Gastroesophageal sphincter (tissue), 4 donors: ENCODE measurements at regions not wholly inside any gene's neighbourhood (a gene's known extent, or its start where the extent isn't known, plus 50 kb on each side); places are given as distances from the start of the nearest gene placed in this dataset.
"Not testable (repeated sequence)": the region's sequence is repeated elsewhere in the genome, so short reads cannot be mapped to it uniquely, and the experiment has no call there.

Source experiments
- ATAC-seq: fragments of 150-250 bp; one replicate; pipeline ENCODE4 v1.9.1; 2016; ENCODE audit warnings: mild to moderate bottlenecking, moderate library complexity
- H3K27ac ChIP-seq, 4 donors: fragments of 200-600 bp; sonication (generic) in 3 of 4; 1 replicate in 3 of 4; 2 replicates in 1 of 4; pipeline ENCODE4 v1.5.1; 2016 to 2019
- H3K27me3 ChIP-seq: fragments of 200-600 bp; sonication (generic); one replicate; pipeline ENCODE4 v1.5.1; 2019
- H3K36me3 ChIP-seq, 2 donors: fragments of 200-600 bp; sonication (generic); one replicate each; pipeline ENCODE4 v1.5.1; 2019; ENCODE audit warnings: control low read depth in 1 of 2
- H3K4me1 ChIP-seq, 3 donors: fragments of 200-600 bp; sonication (generic); 1 replicate in 2 of 3; 2 replicates in 1 of 3; pipeline ENCODE4 v1.5.1; 2016 to 2019; ENCODE audit warnings: control low read depth in 2 of 3
- H3K4me3 ChIP-seq, 2 donors: fragments of 200-600 bp; sonication (generic); one replicate each; pipeline ENCODE4 v1.5.1; 2019; ENCODE audit warnings: mild to moderate bottlenecking in 1 of 2, moderate library complexity in 1 of 2
- H3K9me3 ChIP-seq, 3 donors: fragments of 200-600 bp; sonication (generic); one replicate each; pipeline ENCODE4 v1.5.1; 2017 to 2019; ENCODE audit warnings: control low read depth in 2 of 3
- EP300 ChIP-seq: sonication (generic); formaldehyde crosslinking; IDR thresholded peaks from one replicate; pipeline ENCODE4 v1.6.1; 2017; ENCODE audit warnings: antibody characterized with exemption, mild to moderate bottlenecking
- POLR2A ChIP-seq, 2 donors: fragments of 450-650 bp; IDR thresholded peaks; one replicate each; pipeline ENCODE4 v1.6.1; 2017; ENCODE audit warnings: antibody characterized with exemption in 2 of 2, mild to moderate bottlenecking in 2 of 2, moderate library complexity in 1 of 2
- POLR2AphosphoS5 ChIP-seq: sonication (generic); formaldehyde crosslinking; IDR thresholded peaks from one replicate; pipeline ENCODE4 v1.6.1; 2017; ENCODE audit warnings: antibody characterized with exemption
- WGBS, 2 donors: methylation state at CpG; one replicate each; pipeline ENCODE4 v1.1.5; 2018; ENCODE audit warnings: low coverage in 1 of 2; 5-methylcytosine and 5-hydroxymethylcytosine counted together
- TF ChIP-seq, protein P1 (sequence below), 4 experiments: fragments of 200-600 bp in 2 of 4; fragments of 450-650 bp in 2 of 4; sonication (generic) in 1 of 4; IDR thresholded peaks; one replicate each; pipeline ENCODE4 v1.5.1; 2017 to 2019; ENCODE audit warnings: antibody characterized with exemption in 4 of 4, mild to moderate bottlenecking in 2 of 4, moderate library complexity in 2 of 4

DNA sequence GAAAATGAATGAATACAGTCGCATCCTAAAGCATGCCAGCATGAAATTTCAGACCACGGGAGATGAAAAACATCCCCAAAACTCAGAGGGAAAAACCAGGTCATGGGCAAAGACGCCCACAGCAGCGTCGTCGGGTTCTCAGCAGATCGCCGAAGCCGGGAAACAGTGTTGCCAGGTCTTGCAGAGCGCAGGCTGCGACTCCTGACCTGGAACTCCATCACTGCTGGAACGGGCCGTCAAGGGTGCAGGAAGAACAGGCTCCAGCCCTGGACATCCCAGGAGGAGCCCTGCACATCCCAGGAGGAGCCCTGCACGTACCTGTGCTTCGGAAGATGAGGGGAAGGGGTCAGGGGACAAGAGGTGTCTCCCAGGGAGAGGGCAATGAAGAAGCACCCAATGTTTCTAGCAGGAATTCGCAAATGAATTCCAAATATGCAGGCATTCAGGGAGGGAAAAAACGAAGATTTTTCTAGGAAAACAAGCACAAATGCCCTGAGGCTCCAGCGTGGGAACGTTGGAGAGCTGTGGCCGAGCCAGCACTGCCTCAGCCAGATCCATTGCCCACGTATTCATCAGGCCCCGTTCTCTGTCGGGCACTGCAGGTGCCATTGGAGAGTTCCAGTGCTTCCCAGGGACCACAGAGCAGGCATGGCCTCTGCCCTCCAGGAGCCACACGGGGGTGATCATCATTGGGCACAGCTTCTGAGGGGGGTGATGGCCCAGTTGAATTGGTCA lies 1110.4 kb downstream of the BRD1 start:
- TF ChIP-seq POLR2A (IDR thresholded peaks at IDR 0.05) (no peak), POLR2AphosphoS5 (no peak), EP300 (no peak)
- TF ChIP-seq, protein P1, sequence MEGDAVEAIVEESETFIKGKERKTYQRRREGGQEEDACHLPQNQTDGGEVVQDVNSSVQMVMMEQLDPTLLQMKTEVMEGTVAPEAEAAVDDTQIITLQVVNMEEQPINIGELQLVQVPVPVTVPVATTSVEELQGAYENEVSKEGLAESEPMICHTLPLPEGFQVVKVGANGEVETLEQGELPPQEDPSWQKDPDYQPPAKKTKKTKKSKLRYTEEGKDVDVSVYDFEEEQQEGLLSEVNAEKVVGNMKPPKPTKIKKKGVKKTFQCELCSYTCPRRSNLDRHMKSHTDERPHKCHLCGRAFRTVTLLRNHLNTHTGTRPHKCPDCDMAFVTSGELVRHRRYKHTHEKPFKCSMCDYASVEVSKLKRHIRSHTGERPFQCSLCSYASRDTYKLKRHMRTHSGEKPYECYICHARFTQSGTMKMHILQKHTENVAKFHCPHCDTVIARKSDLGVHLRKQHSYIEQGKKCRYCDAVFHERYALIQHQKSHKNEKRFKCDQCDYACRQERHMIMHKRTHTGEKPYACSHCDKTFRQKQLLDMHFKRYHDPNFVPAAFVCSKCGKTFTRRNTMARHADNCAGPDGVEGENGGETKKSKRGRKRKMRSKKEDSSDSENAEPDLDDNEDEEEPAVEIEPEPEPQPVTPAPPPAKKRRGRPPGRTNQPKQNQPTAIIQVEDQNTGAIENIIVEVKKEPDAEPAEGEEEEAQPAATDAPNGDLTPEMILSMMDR (IDR thresholded peaks at IDR 0.05) = no peak
- Histone ChIP-seq H3K4me1 (no peaks in the 10 kb centered on the region), H3K27ac (no peak overlapping the region), H3K36me3 (no peaks in the 10 kb centered on the region), H3K27me3 (peaks cover 62% of the 10 kb centered on the region), H3K4me3 (no peak overlapping the region), H3K9me3 (peaks cover 0 to 15% (median 0%) of the 10 kb centered on the region in 3 donors)
- no peak for ATAC-seq
- 64 to 70% methylated on average over 6 to 20 of the region's 24 CpGs for WGBS, 2 donors

DNA sequence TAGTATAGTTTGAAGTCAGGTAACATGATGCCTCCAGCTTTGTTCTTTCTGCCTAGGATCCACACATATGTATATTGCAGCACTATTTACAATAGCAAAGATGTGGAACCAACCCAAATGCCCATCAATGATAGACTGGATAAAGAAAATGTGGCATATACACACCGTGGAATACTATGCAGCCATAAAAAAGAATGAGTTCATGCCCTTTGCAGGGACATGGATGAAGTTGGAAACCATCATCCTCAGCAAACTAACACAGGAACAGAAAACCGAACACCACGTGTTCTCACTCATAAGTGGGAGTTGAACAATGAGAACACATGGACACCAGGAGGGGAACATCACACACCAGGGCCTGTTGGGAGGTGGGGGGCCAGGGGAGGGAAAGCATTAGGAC lies 1111.5 kb downstream of the BRD1 start:
- peaks cover 59% of the 10 kb centered on the region for H3K27me3 ChIP-seq
- 100% methylated on average over 1 to 2 of the region's 3 CpGs for WGBS, 2 donors
- not testable (repeated sequence) for ATAC-seq, H3K4me3 ChIP-seq, H3K27ac ChIP-seq, H3K4me1 ChIP-seq, H3K36me3 ChIP-seq
- peaks cover 0 to 15% (median 0%) of the 10 kb centered on the region in 3 donors for H3K9me3 ChIP-seq

DNA sequence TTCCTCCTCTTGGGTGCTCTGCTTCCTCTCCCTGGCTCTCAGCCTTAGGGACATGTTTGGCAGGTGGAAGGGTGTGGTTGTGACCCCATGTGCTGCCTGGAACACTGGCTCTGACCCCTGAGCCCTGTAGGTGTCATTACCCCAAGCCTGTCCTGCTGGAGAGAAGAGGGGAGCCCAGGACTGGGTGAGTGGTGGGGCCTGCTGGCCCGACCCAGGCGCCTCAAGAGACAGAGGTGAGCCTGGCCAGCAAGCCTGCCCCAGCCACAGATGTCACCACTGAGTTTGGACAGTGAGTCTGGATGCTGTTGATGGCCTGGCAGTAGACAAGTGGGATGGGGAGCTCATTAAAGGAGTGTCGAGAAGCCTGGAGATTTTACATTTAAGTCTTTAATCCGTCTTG lies 1112.2 kb downstream of the BRD1 start:
- TF ChIP-seq EP300 (no peak), POLR2A (IDR thresholded peaks at IDR 0.05) (no peak), POLR2AphosphoS5 (no peak)
- TF ChIP-seq, protein P1 (IDR thresholded peaks at IDR 0.05) = no peak
- H3K36me3 ChIP-seq = no peaks in the 10 kb centered on the region

DNA sequence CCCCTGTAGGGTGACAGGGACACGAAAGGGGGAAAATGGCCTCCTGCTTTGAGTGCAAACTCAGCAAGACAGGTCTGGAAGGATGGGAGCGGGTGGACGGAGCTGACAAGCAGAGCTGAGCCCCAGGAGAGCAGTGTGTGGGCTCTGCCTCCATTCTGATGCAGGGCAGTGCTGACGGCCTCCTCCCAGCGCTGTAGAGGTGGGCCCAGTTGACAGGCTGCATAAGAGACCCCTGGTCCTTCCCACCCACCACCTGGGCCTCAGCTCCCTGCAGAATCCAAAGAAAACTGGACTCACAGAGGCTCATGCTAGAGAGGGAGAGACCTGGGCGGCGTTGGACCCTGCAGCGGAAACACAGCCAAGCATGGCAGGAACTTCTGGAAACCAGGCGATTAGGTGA lies 1113.4 kb downstream of the BRD1 start:
- TF ChIP-seq POLR2A (IDR thresholded peaks at IDR 0.05) = no peak
- Histone ChIP-seq H3K36me3 (no peaks in the 10 kb centered on the region), H3K27ac (no peak overlapping the region), H3K4me3 (no peak overlapping the region), H3K9me3 (peaks cover 0 to 15% (median 0%) of the 10 kb centered on the region in 3 donors), H3K4me1 (no peaks in the 10 kb centered on the region), H3K27me3 (peaks cover 40% of the 10 kb centered on the region)
- WGBS, 2 donors = 100% methylated on average over 1 to 2 of the region's 9 CpGs
- ATAC-seq = no peak

More for the DNA sequence above, 1112.2 kb downstream of the BRD1 start:
- 80 to 94% methylated on average over 2 of the region's 4 CpGs for WGBS, 2 donors
- Histone ChIP-seq H3K27ac (no peak overlapping the region), H3K4me3 (no peak overlapping the region), H3K4me1 (no peaks in the 10 kb centered on the region), H3K27me3 (peaks cover 53% of the 10 kb centered on the region), H3K9me3 (peaks cover 0 to 15% (median 0%) of the 10 kb centered on the region in 3 donors)
- no peak for ATAC-seq

DNA sequence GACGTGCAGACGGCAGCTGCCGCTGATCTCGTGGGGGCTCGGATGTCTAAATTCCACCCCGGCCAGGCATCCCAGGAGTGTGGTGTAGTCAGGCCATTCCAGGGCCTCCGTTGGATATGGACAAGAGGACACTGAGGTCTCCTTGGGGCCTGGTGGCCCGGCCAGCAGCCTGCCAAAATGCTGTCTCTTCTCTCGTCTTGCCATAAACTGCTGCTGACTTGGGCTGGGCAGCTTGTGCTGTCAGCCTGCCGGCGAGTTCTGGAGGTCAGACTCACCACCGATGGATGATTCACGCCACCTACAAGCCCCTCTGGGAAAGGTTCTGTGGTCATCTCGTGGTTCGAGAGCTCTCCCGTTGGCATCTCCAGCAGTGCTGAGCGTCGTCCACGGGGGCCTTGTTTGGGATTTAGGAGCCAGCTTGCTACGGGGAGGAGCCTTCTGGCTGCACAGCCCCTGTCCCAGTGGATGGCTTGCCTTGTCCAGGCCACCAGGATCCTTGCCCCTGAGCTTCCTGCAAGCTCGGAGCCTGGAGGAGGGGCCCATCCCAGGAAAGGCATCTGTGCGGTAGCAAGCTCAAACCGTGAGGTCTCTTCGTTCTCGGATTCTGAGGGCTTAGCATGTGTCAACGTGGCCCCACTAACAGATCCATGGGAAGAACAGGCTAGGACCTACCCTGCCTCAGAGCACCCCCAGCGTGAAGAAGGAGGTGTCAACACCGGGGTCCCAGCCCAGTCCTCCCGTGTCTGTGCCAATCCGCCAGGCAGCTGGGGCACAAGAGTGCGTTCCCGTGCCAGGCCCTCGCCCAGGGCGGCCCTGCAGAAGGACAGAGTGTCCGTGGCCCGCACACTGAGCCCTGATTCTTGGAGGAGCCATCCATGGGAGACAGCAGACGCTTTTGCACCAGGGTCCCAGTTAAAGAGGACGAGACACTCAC lies 1114.1 kb downstream of the BRD1 start:
- no peak overlapping the region for H3K27ac ChIP-seq
- no peak overlapping the region for H3K4me3 ChIP-seq
- 80 to 88% methylated on average over 1 to 12 of the region's 38 CpGs for WGBS, 2 donors
- H3K9me3 ChIP-seq = peaks cover 0 to 15% (median 0%) of the 10 kb centered on the region in 3 donors
- TF ChIP-seq POLR2AphosphoS5 = no peak
- TF ChIP-seq, protein P1 (IDR thresholded peaks at IDR 0.05) = no peak
- TF ChIP-seq EP300 = no peak
- no peak for TF ChIP-seq POLR2A (IDR thresholded peaks at IDR 0.05)
- no peaks in the 10 kb centered on the region for H3K4me1 ChIP-seq
- peaks cover 33% of the 10 kb centered on the region for H3K27me3 ChIP-seq
- no peak for ATAC-seq
- no peaks in the 10 kb centered on the region for H3K36me3 ChIP-seq
